ENCODE measurements at regions not wholly inside any gene's neighbourhood (a gene's known extent, or its start where the extent isn't known, plus 50 kb on each side); places are given as distances from the start of the nearest gene placed in this dataset.

DNA sequence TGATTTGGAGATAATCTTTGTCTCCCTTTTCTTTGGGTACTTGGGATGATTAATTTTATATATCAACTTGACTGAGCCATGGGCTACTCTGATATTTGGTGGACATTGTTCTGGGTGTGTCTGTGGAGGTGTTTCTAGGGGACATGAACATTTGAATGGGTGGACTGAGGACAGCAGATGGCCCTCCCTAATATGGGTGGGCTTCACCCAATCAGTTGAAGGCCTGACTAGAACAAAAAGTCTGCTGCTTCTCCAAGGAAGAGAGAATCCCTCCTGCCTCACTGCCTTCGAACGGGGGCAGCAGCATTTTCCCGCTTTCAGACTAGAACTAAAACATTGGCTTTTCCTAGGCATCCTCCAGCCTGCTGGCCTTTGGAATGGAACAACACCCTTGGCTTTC is 73.9 kb upstream of the EMX2 start:
- H3K27ac Mint-ChIP-seq = no peak overlapping the region
- peaks cover 0 to 1% of the 10 kb centered on the region in 2 donors for H3K9me3 Mint-ChIP-seq

DNA sequence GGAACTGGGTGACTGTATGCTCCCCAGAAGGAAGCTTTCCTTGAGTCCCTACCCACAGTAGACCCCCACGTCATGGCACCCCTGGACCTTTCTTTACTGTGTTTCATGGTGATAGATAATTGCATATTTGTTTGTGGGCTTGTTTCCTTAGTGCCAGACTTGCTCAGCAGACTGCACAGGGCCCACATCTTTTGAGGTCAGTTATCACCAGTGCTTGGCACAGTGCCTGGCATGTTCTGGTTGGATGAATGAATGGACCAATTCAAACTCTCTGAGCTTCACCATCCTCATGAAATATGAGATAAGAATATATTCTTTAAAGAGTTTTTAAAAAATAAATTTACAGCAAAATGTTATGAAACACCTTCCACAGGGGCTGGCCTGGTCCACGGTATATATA is 78.4 kb upstream of the EMX2 start:
- no peak for ATAC-seq (replicated peaks in 1 of 2)
- no peak overlapping the region for H3K4me3 Mint-ChIP-seq
- H3K36me3 Mint-ChIP-seq (ENCODE audit: insufficient read depth in 2 of 2) = no peaks in the 10 kb centered on the region
- H3K27me3 Mint-ChIP-seq (ENCODE audit: low read depth) = no peaks in the 10 kb centered on the region
- H3K4me1 Mint-ChIP-seq (ENCODE audit: low read depth) = no peaks in the 10 kb centered on the region
- H3K9me3 Mint-ChIP-seq = peaks cover 0 to 1% of the 10 kb centered on the region in 2 donors
- no peak overlapping the region for H3K27ac Mint-ChIP-seq
- DNase-seq = no peak

More for the DNA sequence above, 73.9 kb upstream of the EMX2 start:
- Mint-ChIP-seq H3K27me3 (ENCODE audit: low read depth) (peaks cover 15% of the 10 kb centered on the region), H3K4me3 (no peak overlapping the region), H3K4me1 (ENCODE audit: low read depth) (no peaks in the 10 kb centered on the region), H3K36me3 (ENCODE audit: insufficient read depth in 2 of 2) (no peaks in the 10 kb centered on the region)
- no peak for DNase-seq
- ATAC-seq (replicated peaks in 1 of 2) = no peak

DNA sequence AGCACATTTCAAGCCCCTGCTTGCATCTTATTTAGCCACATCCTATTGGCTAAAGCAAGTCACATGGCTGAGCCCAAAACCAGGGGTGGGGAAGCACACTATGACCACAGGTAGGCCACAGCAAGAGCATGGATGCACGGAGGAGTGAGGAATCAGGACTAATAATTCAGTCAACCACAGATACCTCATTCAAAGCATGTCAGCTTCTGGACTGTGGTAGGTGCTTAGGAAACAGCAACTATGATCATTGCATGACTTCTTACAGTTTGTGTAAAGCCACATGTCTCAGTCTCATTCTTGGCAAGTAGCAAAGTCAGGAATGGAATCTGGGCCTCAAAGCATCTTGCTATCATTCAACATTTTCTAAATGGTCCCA is 79.0 kb upstream of the EMX2 start:
- Mint-ChIP-seq H3K27me3 (ENCODE audit: low read depth) (peaks cover 6% of the 10 kb centered on the region), H3K9me3 (peaks cover 0 to 1% of the 10 kb centered on the region in 2 donors), H3K4me1 (ENCODE audit: low read depth) (no peaks in the 10 kb centered on the region), H3K36me3 (ENCODE audit: insufficient read depth in 2 of 2) (no peaks in the 10 kb centered on the region), H3K27ac (no peak overlapping the region), H3K4me3 (no peak overlapping the region)
- DNase-seq (no peak), ATAC-seq (replicated peaks in 1 of 2) (no peak)

DNA sequence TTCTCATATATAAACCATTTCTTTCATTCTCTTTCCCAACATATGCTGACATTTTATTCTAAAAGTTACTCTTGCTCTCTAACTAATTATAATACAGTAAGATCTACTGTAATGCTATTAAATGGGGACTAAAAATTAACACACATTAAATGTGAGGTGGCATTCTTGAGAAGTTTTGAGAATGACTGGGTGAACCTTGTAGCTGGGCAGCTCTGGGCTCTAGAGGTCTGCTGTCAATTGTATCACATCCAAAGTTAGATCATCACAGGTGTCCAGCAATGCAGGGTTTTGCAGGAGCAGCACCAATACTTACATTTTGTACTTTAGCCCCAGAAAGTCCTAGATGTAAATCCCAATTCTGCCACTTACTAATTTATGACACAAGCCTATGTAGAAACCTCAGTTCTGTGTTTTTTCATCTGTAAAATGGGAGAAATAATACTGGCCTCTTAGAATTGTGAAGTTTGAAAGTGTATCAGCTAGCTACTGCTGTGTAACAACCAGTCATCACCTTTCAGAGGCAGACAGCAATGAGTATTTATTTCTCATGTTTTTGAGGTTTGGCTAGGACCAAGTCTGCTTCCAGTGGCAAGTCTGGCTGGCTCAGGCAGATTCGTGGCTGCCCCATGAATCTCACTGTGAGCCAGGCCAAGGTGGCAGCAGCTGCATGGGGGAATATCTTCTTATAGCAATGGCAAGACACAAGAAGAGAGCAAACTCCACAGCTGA is 79.6 kb upstream of the EMX2 start:
- ATAC-seq (replicated peaks in 1 of 2) (no peak), DNase-seq (no peak)
- no peaks in the 10 kb centered on the region for H3K36me3 Mint-ChIP-seq (ENCODE audit: insufficient read depth in 2 of 2)
- no peaks in the 10 kb centered on the region for H3K4me1 Mint-ChIP-seq (ENCODE audit: low read depth)
- peaks cover 12% of the 10 kb centered on the region for H3K27me3 Mint-ChIP-seq (ENCODE audit: low read depth)
- no peak overlapping the region for H3K4me3 Mint-ChIP-seq
- peaks cover 0 to 1% of the 10 kb centered on the region in 2 donors for H3K9me3 Mint-ChIP-seq
- no peak overlapping the region for H3K27ac Mint-ChIP-seq

DNA sequence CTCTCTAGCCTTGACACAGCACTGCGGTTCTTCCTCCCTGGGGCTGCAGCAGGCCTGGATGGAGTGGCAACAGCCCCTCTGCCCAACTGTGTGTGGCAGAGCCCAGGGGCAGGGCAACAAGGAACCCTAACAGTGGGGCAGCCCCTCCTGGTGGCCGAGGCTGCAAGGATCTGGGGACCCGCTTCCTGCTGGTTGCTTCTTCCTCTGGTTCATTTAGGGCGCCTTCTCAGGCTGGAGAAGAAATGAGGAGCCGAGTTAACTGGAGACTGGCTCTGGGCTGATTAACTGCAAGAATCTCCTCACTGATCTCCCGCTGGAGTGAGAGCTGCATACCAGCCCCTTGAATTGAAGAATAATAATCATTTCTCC is 80.1 kb upstream of the EMX2 start:
- peaks cover 12% of the 10 kb centered on the region for H3K27me3 Mint-ChIP-seq (ENCODE audit: low read depth)
- DNase-seq (no peak), ATAC-seq (replicated peaks in 1 of 2) (no peak)
- H3K4me1 Mint-ChIP-seq (ENCODE audit: low read depth) = no peaks in the 10 kb centered on the region
- H3K36me3 Mint-ChIP-seq (ENCODE audit: insufficient read depth in 2 of 2) = no peaks in the 10 kb centered on the region
- no peak overlapping the region for H3K27ac Mint-ChIP-seq
- no peak overlapping the region for H3K4me3 Mint-ChIP-seq
- H3K9me3 Mint-ChIP-seq = peaks cover 0 to 1% of the 10 kb centered on the region in 2 donors

DNA sequence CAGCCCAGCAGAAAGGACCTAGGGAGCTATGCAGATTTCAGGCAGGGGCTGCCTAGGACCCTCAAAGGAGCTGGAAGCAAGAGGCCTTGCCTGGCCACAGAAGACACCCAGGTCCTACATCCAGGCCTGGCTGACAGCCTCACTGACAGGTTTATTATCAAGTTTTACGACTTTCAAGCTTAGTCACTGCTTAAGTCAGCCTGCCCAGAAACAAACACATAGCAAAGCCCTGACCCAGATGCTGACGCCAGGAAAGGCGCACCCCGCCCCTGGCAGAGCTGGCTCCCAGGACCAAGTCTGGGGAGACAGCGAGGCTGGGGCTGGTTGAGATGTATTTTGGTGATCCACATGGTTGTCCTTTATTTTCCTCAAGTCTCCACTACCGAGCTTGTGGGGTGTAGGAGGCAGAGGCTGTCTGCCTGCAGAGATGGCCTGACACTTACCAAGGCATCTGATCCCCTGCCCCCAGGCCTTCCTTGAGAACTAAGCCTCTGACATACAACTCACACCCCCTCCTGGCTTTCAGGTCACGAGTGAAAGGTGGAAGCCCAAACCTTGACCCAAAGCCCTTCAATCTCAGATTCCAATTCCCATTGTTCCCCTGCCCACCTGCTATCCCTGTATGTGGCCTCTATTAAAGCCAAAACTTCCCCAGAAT is 80.7 kb upstream of the EMX2 start:
- DNase-seq = no peak
- peaks cover 16% of the 10 kb centered on the region for H3K27me3 Mint-ChIP-seq (ENCODE audit: low read depth)
- H3K36me3 Mint-ChIP-seq (ENCODE audit: insufficient read depth in 2 of 2) = no peaks in the 10 kb centered on the region
- no peak for ATAC-seq (replicated peaks in 1 of 2)
- H3K4me3 Mint-ChIP-seq = no peak overlapping the region
- peaks cover 0 to 1% of the 10 kb centered on the region in 2 donors for H3K9me3 Mint-ChIP-seq
- no peaks in the 10 kb centered on the region for H3K4me1 Mint-ChIP-seq (ENCODE audit: low read depth)
- no peak overlapping the region for H3K27ac Mint-ChIP-seq

DNA sequence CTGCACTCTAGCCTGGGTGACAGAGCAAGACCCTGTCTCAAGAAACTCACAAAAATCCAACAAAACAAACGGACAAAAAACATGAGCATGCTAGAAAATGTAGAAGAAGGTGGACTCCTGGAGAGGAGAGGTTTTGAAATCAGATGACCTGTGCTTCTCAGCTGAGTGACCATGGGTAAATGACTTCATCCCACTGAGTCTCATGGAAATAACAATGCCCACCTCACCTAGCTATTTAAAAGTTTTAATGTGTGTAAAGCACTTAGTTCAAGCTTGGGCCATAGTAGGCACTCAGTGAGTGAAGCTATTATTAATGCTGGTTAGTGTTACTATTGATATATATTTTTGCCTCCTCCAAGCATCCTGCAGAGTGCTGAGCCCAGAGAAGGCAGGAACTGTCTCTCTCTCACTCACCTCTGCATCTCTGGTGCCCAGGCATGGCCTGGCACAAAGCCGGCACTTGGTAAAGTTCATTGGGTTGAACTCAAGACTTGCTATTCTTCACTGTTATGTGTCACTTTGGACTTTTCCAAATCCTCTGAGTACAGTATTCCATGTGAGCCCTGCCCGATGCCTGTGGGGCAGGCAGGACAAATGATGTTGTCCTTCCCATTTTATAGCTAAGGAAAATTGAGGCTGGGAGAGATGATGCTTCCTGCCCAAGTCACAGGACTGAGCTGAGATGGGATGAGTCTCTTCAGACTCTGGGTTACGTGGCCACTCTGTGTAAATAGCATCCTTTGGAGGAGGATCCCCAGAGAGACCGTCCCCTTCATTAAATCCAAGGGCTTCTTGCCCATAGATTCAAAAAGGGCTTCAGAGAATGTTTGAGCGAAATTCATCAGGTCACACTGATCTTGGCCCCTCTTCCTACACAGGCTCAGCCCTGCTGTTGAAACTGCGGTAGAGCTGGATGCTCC is 81.4 kb upstream of the EMX2 start:
- Mint-ChIP-seq H3K4me3 (no peak overlapping the region), H3K4me1 (ENCODE audit: low read depth) (no peaks in the 10 kb centered on the region), H3K36me3 (ENCODE audit: insufficient read depth in 2 of 2) (no peaks in the 10 kb centered on the region), H3K27ac (no peak overlapping the region), H3K9me3 (peaks cover 0 to 1% of the 10 kb centered on the region in 2 donors), H3K27me3 (ENCODE audit: low read depth) (peaks cover 24% of the 10 kb centered on the region)
- no peak for ATAC-seq (replicated peaks in 1 of 2)
- no peak for DNase-seq

DNA sequence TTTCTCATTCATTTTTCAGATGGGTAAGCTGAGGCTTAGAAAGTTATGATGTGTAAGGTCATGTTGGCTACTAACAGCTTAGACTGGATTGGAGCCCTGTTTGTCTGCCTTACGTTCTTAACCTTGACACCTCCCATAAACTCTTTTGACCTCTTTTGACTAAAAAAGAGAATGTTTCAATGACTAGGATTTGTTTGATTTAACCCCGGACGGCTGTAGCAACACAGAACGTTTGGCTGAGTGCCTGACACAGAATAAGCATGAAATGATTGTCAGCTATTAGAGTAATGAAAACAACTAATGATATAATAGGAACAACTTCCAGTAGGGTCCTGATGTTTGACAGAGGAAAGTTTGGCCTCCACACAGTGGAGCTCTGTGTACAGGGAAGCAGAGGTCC is 83.3 kb upstream of the PDZD8 start:
- Mint-ChIP-seq H3K4me1 (ENCODE audit: low read depth) (no peaks in the 10 kb centered on the region), H3K27ac (no peak overlapping the region)

DNA sequence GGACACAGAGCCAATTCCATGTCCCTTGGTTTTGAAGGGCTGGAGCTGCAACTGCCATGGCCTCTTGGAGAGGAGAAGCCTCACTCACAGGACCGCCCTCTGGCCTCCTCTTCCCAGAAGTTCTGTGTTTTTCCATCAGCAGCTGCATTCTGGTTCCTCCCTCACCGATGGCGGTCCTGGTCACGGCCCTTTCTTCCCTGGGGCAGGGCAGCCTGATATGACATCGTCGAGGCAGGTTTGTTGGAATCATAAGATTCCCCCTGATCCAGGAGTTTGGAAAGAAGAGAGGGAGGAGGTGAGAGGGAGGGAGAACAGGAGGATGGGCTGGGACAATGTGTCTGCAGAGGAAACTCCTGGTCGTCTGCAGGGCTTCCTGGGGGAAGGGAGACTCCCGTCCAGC is 82.7 kb upstream of the PDZD8 start:
- no peak overlapping the region for H3K4me3 Mint-ChIP-seq
- no peak for ATAC-seq (replicated peaks in 1 of 2)

More for the DNA sequence above, 83.3 kb upstream of the PDZD8 start:
- peaks cover 24% of the 10 kb centered on the region for H3K27me3 Mint-ChIP-seq (ENCODE audit: low read depth)
- DNase-seq = no peak
- ATAC-seq (replicated peaks in 1 of 2) = no peak
- no peak overlapping the region for H3K4me3 Mint-ChIP-seq
- no peaks in the 10 kb centered on the region for H3K36me3 Mint-ChIP-seq (ENCODE audit: insufficient read depth in 2 of 2)
- H3K9me3 Mint-ChIP-seq = peaks cover 0 to 1% of the 10 kb centered on the region in 2 donors

DNA sequence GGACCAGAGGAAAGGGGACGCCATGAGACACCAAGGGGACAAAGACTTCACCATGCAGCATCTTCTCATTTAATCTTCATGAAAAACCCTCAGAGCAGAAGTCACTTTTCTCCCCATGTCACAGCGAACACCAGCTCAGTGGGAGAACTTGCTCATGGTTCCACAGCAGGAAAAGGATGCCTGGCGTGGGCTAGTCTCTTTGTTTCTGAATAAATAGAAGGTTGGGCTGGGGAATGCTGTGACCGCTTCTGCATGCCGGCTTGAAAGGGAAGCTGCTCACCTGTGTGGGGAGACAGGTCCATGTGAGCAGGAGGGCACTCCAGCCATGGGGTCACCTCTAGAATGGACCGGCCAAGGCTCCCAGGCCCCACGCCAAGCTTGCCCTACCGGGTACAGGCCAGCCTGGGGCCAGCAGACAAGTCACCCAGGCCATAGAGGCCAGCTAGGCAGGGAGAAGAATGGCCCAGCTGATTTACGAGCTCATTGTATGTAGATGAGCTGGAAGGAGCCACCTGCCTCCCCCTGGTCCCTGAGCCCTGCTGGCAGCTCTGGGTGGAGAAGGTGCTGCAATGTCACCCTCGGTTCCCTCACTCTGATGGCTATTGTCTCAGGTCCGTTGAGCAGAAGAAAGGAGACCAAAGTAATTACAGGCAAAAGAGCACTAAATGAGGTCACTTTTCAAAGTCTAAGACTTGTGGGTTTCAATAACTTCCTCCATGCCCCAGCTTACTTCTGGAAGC is 82.0 kb upstream of the PDZD8 start:
- ATAC-seq (replicated peaks in 1 of 2) (no peak), DNase-seq (no peak)
- Mint-ChIP-seq H3K27me3 (ENCODE audit: low read depth) (peaks cover 34% of the 10 kb centered on the region), H3K4me1 (ENCODE audit: low read depth) (no peaks in the 10 kb centered on the region), H3K36me3 (ENCODE audit: insufficient read depth in 2 of 2) (peaks cover 0 to 8% of the 10 kb centered on the region in 2 donors), H3K27ac (no peak overlapping the region), H3K9me3 (peaks cover 4 to 6% of the 10 kb centered on the region in 2 donors), H3K4me3 (no peak overlapping the region)

More for the DNA sequence above, 82.7 kb upstream of the PDZD8 start:
- no peak overlapping the region for H3K27ac Mint-ChIP-seq
- H3K9me3 Mint-ChIP-seq = peaks cover under 1 to 6% of the 10 kb centered on the region in 2 donors
- peaks cover 0 to 6% of the 10 kb centered on the region in 2 donors for H3K36me3 Mint-ChIP-seq (ENCODE audit: insufficient read depth in 2 of 2)
- H3K27me3 Mint-ChIP-seq (ENCODE audit: low read depth) = peaks cover 30% of the 10 kb centered on the region
- no peak for DNase-seq
- no peaks in the 10 kb centered on the region for H3K4me1 Mint-ChIP-seq (ENCODE audit: low read depth)

DNA sequence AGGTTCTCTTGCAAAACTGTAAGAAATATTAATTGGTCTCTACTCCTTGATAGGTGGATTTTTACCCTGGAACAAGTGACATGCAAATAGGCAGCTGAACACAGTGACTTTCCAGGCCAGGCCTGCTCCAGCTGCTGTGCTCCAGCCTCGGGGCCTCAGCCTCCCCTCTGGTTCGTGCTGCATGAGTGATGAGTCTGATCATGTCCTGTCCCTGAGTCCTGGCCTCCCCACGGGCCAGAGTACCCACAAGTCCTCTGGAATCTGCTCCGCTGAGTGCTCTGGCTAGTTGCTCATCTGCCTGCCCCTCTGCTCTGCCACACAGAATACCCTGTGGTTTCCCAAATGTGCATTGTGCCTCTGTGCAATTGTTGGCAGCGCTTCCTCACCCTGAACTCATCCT is 80.1 kb upstream of the PDZD8 start:
- DNase-seq (no peak), ATAC-seq (replicated peaks in 1 of 2) (no peak)
- peaks cover 6 to 7% of the 10 kb centered on the region in 2 donors for H3K9me3 Mint-ChIP-seq
- peaks cover 0 to 8% of the 10 kb centered on the region in 2 donors for H3K36me3 Mint-ChIP-seq (ENCODE audit: insufficient read depth in 2 of 2)
- no peaks in the 10 kb centered on the region for H3K4me1 Mint-ChIP-seq (ENCODE audit: low read depth)
- no peak overlapping the region for H3K4me3 Mint-ChIP-seq
- H3K27ac Mint-ChIP-seq = no peak overlapping the region
- peaks cover 34% of the 10 kb centered on the region for H3K27me3 Mint-ChIP-seq (ENCODE audit: low read depth)

DNA sequence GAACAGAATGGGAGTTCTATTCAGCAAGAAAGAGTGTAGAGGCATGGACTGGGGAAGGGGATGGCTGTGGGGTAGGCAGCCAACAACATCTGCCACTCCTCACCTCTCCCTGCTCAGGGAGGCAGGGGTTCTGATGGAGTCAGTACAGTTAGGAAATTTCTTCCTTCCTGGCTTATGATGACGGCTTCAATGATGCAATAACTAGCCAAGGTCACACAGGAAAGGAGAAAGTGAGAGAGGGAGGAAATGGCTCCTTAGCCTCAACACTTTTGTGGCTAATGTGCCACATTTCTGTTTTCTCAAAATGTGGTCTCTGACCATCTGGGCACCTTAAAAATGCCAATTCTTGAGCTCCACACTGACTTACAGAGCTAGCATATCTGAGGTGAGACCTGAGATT is 79.3 kb upstream of the PDZD8 start:
- H3K27ac Mint-ChIP-seq = no peak overlapping the region
- peaks cover 6 to 9% of the 10 kb centered on the region in 2 donors for H3K9me3 Mint-ChIP-seq
- H3K27me3 Mint-ChIP-seq (ENCODE audit: low read depth) = peaks cover 34% of the 10 kb centered on the region
- DNase-seq (no peak), ATAC-seq (replicated peaks in 1 of 2) (no peak)
- H3K36me3 Mint-ChIP-seq (ENCODE audit: insufficient read depth in 2 of 2) = peaks cover 0 to 8% of the 10 kb centered on the region in 2 donors
- no peak overlapping the region for H3K4me3 Mint-ChIP-seq
- no peaks in the 10 kb centered on the region for H3K4me1 Mint-ChIP-seq (ENCODE audit: low read depth)
